HEK293 (cell line): ENCODE measurements at regions not wholly inside any gene's neighbourhood (a gene's known extent, or its start where the extent isn't known, plus 50 kb on each side); places are given as distances from the start of the nearest gene placed in this dataset.

ENCODE experiments used
- CTCF ChIA-PET: fragments of 350-600 bp; formaldehyde crosslinking; extraction: SDS; loops from one replicate; lab custom pipeline; 2021; ENCODE audit warnings: antibody characterized with exemption; lab: Yijun Ruan, JAX
- POLR2A ChIA-PET: fragments of 300-600 bp; formaldehyde crosslinking; extraction: SDS; loops from one replicate; lab custom pipeline; 2020; ENCODE audit warnings: antibody characterized with exemption, inconsistent platforms; lab: Yijun Ruan, JAX
- H3K27ac ChIP-seq: fragments of 200-500 bp; sonication (Bioruptor generic); 2 replicates; pipeline ENCODE4 v1.5.1; 2014; ENCODE audit warnings: low read depth, low read length, control low read depth, inconsistent platforms; ENCODE audit errors: extremely low read depth
- H3K36me3 ChIP-seq, 2 experiments: fragments of 200-500 bp in 1 of 2; sonication (Bioruptor generic) in 1 of 2; 1 replicate in 1 of 2; 2 replicates in 1 of 2; pipeline ENCODE4 v1.5.1; 2014 to 2017; ENCODE audit warnings: inconsistent platforms in 2 of 2, low read length in 2 of 2; ENCODE audit not compliant: control insufficient read depth in 2 of 2, insufficient read depth in 1 of 2
- H3K4me1 ChIP-seq: fragments of 200-500 bp; sonication (Bioruptor generic); 2 replicates; pipeline ENCODE4 v1.5.1; 2014; ENCODE audit warnings: mild to moderate bottlenecking, low read length, inconsistent platforms; ENCODE audit not compliant: control insufficient read depth, insufficient read depth
- H3K4me3 ChIP-seq: 2 replicates; pipeline ENCODE4 v1.5.1; 2011; ENCODE audit warnings: low read depth, mild to moderate bottlenecking, control low read depth, low read length, moderate library complexity
- H3K9me3 ChIP-seq: fragments of 200-500 bp; sonication (Bioruptor generic); 2 replicates; pipeline ENCODE4 v1.5.1; 2014; ENCODE audit warnings: low read depth, low read length, inconsistent platforms; ENCODE audit not compliant: control insufficient read depth, insufficient read depth
- GLIS2 ChIP-seq: fragments of 450-650 bp; formaldehyde crosslinking; IDR thresholded peaks from 2 replicates; pipeline ENCODE4 v1.5.1; 2016; ENCODE audit warnings: missing biosample characterization, missing genetic modification characterization
- KLF16 ChIP-seq: fragments of 450-650 bp; formaldehyde crosslinking; IDR thresholded peaks from 2 replicates; pipeline ENCODE4 v1.5.1; 2017; ENCODE audit warnings: missing biosample characterization, missing genetic modification characterization
- MYNN ChIP-seq: fragments of 450-650 bp; formaldehyde crosslinking; IDR thresholded peaks from 2 replicates; pipeline ENCODE4 v1.5.1; 2016; ENCODE audit warnings: missing biosample characterization, missing genetic modification characterization, borderline replicate concordance
- OSR2 ChIP-seq: fragments of 450-650 bp; formaldehyde crosslinking; IDR thresholded peaks from 2 replicates; pipeline ENCODE4 v1.5.1; 2016; ENCODE audit warnings: missing biosample characterization, missing genetic modification characterization
- OVOL3 ChIP-seq: fragments of 450-650 bp; formaldehyde crosslinking; IDR thresholded peaks from 2 replicates; pipeline ENCODE4 v1.5.1; 2016; ENCODE audit warnings: missing biosample characterization, missing genetic modification characterization
- PRDM6 ChIP-seq: fragments of 450-650 bp; formaldehyde crosslinking; IDR thresholded peaks from 2 replicates; pipeline ENCODE4 v1.5.1; 2017; ENCODE audit warnings: missing biosample characterization, missing genetic modification characterization
- ZBTB26 ChIP-seq: fragments of 450-650 bp; formaldehyde crosslinking; optimal IDR thresholded peaks from 2 replicates; pipeline ENCODE3; 2016; ENCODE audit warnings: missing biosample characterization, mild to moderate bottlenecking, missing genetic modification characterization
- ZNF138 ChIP-seq: fragments of 450-650 bp; formaldehyde crosslinking; IDR thresholded peaks from 2 replicates; pipeline ENCODE4 v1.5.1; 2016; ENCODE audit warnings: missing biosample characterization, missing genetic modification characterization, borderline replicate concordance
- ZNF140 ChIP-seq: fragments of 450-650 bp; formaldehyde crosslinking; IDR thresholded peaks from 2 replicates; pipeline ENCODE4 v1.5.1; 2016; ENCODE audit warnings: missing biosample characterization, missing genetic modification characterization
- ZNF202 ChIP-seq: fragments of 450-650 bp; formaldehyde crosslinking; IDR thresholded peaks from 2 replicates; pipeline ENCODE4 v1.5.1; 2016; ENCODE audit warnings: missing biosample characterization, missing genetic modification characterization, borderline replicate concordance
- ZNF548 ChIP-seq: fragments of 450-650 bp; formaldehyde crosslinking; IDR thresholded peaks from 2 replicates; pipeline ENCODE4 v1.5.1; 2016; ENCODE audit warnings: missing biosample characterization, missing genetic modification characterization
- ZNF629 ChIP-seq: fragments of 450-650 bp; formaldehyde crosslinking; IDR thresholded peaks from 2 replicates; pipeline ENCODE4 v1.5.1; 2017; ENCODE audit warnings: missing biosample characterization, missing genetic modification characterization
- ZNF747 ChIP-seq: fragments of 450-650 bp; formaldehyde crosslinking; IDR thresholded peaks from 2 replicates; pipeline ENCODE4 v1.5.1; 2016; ENCODE audit warnings: missing biosample characterization, missing genetic modification characterization
- ZNF768 ChIP-seq: fragments of 450-650 bp; formaldehyde crosslinking; IDR thresholded peaks from 2 replicates; pipeline ENCODE4 v1.5.1; 2018; ENCODE audit warnings: missing biosample characterization, mild to moderate bottlenecking, missing genetic modification characterization
- ZSCAN16 ChIP-seq: fragments of 450-650 bp; formaldehyde crosslinking; IDR thresholded peaks from 2 replicates; pipeline ENCODE4 v1.5.1; 2016; ENCODE audit warnings: missing biosample characterization, missing genetic modification characterization
- TF ChIP-seq, protein P1 (sequence below): fragments of 450-650 bp; formaldehyde crosslinking; IDR thresholded peaks from 2 replicates; pipeline ENCODE4 v1.5.1; 2016; ENCODE audit warnings: missing biosample characterization, missing genetic modification characterization
- TF ChIP-seq, protein P2 (sequence below): fragments of 450-650 bp; formaldehyde crosslinking; conservative IDR thresholded peaks from 2 replicates; pipeline ENCODE4 v1.5.1; 2016; ENCODE audit warnings: low read depth, missing biosample characterization, missing genetic modification characterization

DNA sequence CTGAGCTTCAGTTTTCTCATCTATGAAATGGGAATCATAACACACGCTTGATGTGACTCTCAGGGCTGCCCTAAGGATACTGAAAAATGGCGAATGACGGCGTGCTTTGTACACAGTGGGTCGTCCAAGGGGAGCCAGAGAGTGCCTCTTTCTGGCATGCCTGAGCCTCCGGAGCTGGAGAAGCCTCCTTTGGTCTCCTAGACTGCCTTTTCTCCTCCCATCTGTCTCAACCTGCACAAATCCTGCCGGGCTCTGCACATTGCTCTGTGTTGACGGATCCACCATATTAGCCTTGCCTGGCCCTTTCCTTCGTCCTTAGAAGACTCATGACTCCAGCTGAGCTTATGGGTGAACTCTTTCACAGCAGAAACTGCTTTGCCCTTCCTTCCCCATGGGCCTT, 220.9 kb downstream of the TSHZ3 start:
- H3K4me3 ChIP-seq, result no peak overlapping the region
- H3K36me3 ChIP-seq, result no peaks in the 10 kb centered on the region
- no peaks in the 10 kb centered on the region for H3K4me1 ChIP-seq
- ChIA-PET POLR2A (no interaction called here), CTCF (interaction anchor here (0.5 to 0.6 kb wide), 2 partner anchors 71 to 444 kb away, joined by 3 to 4 read pairs; no protein-coding TSS in a partner anchor)
- TF ChIP-seq PRDM6 (tag by site-specific recombination), result no peak
- no peak for TF ChIP-seq ZNF548 (tag by site-specific recombination)
- TF ChIP-seq ZSCAN16 (tag by site-specific recombination), result no peak
- no peak for TF ChIP-seq ZNF747 (tag by site-specific recombination)
- TF ChIP-seq ZNF140, result no peak
- no peak for TF ChIP-seq ZNF202 (tag by site-specific recombination)
- TF ChIP-seq GLIS2 (tag by site-specific recombination), result no peak
- no peak for TF ChIP-seq ZNF629 (tag by site-specific recombination)
- no peak for TF ChIP-seq KLF16 (tag by site-specific recombination)
- TF ChIP-seq ZBTB26 (tag by site-specific recombination), result no peak
- TF ChIP-seq OVOL3 (tag by site-specific recombination), result no peak
- TF ChIP-seq, protein P1, sequence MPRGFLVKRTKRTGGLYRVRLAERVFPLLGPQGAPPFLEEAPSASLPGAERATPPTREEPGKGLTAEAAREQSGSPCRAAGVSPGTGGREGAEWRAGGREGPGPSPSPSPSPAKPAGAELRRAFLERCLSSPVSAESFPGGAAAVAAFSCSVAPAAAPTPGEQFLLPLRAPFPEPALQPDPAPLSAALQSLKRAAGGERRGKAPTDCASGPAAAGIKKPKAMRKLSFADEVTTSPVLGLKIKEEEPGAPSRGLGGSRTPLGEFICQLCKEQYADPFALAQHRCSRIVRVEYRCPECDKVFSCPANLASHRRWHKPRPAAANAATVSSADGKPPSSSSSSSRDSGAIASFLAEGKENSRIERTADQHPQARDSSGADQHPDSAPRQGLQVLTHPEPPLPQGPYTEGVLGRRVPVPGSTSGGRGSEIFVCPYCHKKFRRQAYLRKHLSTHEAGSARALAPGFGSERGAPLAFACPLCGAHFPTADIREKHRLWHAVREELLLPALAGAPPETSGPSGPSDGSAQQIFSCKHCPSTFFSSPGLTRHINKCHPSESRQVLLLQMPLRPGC (tag by site-specific recombination), result no peak
- TF ChIP-seq ZNF138 (tag by site-specific recombination), result no peak
- no peak for TF ChIP-seq ZNF768 (tag by site-specific recombination)
- TF ChIP-seq, protein P2, sequence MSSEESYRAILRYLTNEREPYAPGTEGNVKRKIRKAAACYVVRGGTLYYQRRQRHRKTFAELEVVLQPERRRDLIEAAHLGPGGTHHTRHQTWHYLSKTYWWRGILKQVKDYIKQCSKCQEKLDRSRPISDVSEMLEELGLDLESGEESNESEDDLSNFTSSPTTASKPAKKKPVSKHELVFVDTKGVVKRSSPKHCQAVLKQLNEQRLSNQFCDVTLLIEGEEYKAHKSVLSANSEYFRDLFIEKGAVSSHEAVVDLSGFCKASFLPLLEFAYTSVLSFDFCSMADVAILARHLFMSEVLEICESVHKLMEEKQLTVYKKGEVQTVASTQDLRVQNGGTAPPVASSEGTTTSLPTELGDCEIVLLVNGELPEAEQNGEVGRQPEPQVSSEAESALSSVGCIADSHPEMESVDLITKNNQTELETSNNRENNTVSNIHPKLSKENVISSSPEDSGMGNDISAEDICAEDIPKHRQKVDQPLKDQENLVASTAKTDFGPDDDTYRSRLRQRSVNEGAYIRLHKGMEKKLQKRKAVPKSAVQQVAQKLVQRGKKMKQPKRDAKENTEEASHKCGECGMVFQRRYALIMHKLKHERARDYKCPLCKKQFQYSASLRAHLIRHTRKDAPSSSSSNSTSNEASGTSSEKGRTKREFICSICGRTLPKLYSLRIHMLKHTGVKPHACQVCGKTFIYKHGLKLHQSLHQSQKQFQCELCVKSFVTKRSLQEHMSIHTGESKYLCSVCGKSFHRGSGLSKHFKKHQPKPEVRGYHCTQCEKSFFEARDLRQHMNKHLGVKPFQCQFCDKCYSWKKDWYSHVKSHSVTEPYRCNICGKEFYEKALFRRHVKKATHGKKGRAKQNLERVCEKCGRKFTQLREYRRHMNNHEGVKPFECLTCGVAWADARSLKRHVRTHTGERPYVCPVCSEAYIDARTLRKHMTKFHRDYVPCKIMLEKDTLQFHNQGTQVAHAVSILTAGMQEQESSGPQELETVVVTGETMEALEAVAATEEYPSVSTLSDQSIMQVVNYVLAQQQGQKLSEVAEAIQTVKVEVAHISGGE (tag by site-specific recombination), result no peak
- no peak for TF ChIP-seq OSR2
- no peak for TF ChIP-seq MYNN
- H3K27ac ChIP-seq, result no peak overlapping the region
- H3K9me3 ChIP-seq, result no peaks in the 10 kb centered on the region
